GF-D8 (cell line): ENCODE measurements at regions not wholly inside any gene's neighbourhood (a gene's known extent, or its start where the extent isn't known, plus 50 kb on each side); places are given as distances from the start of the nearest gene placed in this dataset.
"Not testable (repeated sequence)": the region's sequence is repeated elsewhere in the genome, so short reads cannot be mapped to it uniquely, and the experiment has no call there.

ENCODE experiments used
- DNase-seq: peaks from one replicate; lab custom pipeline; 2025; lab: John Stamatoyannopoulos, UW

DNA sequence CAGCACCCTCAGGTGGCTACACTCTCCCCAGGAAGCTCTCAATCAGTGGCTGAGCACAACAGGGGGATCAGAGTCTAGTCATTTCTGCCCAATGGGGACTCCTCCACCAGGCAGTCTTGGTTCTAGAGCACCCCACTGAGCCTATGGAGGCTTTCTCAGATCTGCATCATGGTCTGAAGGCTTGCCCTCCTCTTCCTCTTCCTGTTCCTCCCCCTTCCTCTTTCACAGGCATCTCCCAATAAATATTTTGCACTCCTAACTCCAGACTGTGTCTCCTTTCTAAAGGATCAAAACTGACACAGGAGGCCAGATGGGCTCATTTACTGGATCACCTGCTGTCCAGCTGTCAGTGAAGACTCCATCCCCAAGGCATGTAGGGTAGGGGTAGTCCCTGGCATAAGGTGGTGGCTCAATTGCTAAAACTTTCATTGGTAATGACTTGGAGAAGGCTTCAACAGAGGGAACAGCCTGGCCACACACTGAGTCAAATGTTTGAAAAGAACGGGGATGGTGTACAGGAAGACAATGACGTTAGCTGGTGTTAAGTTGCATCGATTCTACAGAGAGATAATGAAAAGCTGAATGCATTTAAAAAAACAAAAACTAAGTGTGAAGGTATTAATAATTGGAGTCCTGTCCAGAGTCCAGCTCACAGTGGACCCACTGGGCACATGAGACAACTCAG lies 84.2 kb upstream of the SLC2A1 start:
- no peak for DNase-seq

DNA sequence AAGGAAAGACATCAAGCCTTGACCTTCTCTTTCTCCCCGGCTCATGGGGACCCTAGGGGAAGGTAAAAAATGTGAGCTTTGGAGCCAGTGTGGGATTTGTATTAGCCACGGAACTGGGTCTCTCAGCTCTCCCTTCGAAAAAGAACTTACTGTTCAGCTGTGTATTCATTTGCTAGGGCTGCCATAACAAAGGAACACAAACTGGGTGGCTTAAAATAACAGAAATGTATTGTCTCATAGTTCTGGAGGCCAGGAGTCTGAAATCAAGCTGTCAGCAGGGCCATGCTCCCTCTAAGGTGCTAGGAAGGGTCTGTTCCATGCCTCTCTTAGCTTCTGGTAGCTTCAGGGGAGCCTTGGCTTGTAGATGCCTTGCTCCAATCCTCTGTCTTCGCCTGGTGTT lies 83.5 kb upstream of the SLC2A1 start:
- no peak for DNase-seq

DNA sequence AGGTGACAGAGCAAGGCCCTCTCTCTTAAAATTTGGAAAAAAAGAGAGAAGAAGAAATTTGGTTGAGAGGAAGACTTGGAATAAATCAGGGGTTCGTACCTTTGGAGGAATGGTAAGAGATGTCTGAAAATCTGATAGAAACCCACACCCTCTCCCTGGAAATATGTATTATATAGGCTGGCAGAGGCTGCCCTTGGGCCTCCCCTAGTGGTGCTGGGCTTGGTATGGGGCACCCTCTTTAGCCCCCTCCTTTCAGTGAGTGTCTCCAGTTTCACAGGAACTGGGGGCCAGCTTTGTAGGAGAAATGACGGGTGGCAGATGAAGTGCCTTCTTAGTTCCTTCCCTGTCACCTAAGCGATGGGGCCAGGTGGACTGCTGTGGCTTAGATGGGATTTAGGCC lies 82.9 kb upstream of the SLC2A1 start:
- DNase-seq, result no peak

DNA sequence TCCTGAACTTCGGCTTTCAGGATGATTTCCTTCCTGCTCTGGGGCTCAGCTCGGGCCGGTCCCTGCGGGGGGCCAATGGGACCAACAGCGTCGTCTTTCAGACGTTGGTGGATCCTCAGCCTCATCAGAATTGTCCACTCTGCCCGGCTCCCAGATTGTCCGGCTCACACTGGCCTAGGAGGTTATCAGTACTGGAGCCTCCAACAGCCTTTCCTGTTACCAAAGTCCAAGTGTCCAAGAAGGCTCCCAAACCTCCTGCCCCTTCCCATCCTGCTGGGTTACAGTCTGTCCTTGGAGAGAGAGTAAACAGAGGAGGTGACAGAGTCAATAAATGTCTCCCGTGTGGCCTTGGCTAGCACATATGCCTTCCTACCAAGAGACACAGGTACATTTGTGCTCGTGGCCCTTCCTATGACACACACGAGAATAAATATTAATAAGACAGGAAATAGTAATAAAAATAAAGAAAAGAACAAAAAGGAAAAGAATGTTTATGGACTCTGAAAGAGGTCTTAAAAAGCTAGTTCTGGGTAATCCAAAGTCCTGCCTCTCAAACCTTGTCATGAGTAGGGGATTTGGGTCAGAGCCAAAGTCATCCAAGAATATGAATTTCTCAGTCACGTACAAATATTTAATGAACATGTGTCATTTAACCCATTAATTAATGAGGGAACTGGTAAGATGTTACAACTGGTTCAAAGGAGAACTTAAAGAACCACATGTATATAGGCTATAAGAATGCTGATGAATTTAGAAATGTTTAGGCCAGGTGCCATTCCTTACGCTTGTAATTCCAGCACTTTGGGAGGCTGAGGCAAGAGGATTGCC lies 80.8 kb upstream of the SLC2A1 start:
- DNase-seq, result no peak

DNA sequence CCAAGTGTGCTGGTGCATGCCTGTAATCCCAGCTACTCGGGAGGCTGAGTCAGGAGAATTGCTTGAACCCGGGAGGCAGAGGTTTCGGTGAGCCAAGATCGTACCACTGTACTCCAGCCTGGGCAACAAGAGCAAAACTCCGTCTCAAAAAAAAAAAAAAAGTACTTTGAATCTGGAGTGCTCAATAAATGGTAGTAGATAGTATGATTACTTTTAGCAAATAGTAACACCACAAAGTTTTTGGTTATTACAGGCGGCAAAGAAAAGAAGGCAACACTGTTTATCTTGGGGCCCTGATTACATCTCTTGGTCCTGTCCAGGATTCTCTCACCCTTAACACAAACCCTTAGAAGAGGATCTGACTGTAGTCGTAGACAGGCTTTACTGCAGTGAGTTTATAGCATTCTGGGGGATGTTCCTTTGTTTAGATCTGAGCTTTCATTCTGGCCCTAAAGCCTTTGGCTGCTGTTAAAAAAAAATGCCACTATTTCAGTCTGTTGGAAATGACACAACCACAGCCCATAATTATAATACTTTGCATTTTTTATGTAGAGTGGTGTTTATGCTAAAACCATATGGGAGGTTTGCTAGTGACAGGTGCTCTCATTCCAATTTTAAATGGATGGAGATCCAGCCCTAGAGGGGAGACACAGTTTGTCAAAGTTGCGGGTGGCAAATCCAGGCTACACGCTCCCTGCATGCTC lies 79.7 kb upstream of the SLC2A1 start:
- no peak for DNase-seq

DNA sequence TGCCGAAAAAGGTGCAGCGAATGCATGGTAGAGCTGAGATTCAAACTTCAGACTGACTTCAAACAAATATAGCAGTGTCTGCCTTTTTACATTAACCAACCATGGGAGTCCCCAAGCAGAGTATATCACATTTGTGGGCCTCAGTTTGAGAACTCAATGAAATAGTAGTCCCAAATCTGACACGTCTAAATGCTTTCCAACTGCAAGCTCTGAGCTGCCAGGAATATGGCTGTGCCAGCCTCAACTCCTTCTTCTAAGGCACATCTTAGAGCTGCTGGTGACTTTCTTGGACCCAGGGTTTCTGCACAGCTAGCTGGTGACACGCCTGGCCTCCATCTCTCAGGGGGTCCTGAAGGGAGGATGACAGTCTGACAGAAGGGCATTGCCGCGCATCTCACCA lies 78.8 kb upstream of the SLC2A1 start:
- no peak for DNase-seq

DNA sequence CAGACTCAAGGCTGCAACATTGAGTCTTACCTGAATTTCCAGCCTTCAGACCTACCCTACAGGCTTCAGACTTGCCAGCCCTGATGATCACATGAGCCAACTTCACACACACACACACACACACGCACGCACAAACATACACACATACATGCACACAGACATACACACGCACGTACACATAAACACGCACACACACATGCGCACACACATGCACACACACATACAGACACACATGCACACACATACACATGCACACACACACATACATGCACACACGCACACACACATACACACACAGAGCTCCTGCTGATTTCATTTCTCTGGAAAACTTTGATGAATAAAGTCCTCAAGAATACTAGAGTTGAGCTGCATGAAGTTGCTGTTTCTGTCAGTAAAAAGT lies 78.3 kb upstream of the SLC2A1 start:
- DNase-seq, result no peak

DNA sequence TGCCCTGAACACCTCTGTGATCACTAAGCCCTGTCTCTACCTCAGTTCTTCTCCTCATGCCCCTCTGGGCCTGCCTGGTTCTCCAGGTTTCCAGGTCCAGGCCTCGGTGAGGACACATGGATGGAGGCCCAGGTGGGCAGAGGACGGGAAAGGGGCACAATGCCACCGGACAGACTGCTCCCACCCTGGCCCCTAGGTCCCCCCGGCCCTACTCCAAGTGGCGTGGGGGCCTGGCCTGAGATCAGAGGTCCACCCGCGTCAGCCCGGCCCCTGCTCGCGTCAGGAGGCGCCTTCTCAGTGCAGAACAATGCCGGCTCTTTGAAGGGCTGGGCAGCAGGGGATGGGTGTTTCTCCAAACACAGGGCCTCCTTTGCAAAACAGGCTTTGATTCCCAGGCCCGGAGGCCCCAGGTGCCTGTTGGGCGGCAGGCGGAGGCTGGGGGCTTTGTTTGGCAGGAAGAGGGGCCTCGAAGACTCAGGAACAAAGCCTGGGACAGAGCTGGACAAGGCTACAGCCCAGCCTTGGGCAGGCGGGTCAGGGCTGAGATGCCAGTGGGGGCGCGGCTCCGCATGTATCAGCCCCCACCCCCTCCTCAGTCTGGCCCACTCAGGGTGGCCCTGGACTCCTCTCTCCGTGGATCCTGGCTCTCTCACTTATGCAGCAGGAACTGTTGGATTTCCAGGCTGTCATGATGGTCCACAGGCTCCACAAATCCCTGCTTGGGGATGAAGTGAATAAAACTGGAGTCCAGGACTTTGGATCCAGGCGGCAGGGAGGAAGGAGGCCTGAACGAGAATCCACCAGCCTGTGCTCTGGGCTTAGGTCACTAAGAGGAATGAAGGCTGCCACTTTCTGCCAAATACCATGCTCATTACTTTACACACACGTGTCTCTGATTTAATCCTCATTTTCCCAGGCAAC lies 77.4 kb upstream of the SLC2A1 start:
- no peak for DNase-seq

DNA sequence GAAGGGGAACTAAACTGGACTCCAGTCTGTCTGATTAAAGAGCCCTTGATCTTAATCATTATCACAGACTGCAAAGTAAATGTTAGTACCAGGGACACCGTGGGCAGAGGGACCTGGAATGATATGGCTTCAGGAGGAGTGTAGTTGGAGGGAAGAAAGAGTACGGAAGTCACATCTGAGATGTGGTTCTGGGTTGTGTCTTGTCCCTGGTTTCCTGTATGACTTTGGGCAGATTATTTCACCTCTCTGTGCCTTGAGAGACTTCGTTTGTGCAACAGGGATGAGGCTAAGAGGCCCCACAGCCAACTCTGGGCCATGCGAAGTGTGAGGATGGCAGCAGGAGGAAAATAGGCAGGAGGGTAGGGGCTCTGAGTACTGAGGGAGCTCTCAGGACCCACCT lies 76.1 kb upstream of the SLC2A1 start:
- no peak for DNase-seq

DNA sequence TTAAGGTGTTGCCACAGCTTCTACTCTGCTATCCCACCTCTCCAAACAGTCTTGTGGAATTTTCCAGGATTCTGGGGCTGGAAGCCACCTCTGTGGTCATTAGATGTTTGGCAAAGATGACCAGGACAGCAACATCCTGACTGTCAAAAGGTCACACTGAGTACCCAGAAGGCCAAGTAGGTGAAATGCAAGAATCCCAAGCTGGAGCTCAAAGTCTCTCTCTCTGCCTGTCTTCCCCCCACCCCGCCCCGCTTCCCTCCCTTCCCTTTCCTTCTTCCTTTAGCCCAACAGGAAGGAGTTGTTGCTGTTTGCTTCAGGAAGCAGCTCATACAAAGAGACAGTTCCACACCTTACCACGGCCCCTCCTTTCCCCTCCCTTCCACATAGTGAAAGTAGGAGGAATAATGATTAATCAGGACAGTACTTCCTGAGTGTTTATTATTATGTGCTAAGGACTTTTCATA lies 75.6 kb upstream of the SLC2A1 start:
- no peak for DNase-seq

DNA sequence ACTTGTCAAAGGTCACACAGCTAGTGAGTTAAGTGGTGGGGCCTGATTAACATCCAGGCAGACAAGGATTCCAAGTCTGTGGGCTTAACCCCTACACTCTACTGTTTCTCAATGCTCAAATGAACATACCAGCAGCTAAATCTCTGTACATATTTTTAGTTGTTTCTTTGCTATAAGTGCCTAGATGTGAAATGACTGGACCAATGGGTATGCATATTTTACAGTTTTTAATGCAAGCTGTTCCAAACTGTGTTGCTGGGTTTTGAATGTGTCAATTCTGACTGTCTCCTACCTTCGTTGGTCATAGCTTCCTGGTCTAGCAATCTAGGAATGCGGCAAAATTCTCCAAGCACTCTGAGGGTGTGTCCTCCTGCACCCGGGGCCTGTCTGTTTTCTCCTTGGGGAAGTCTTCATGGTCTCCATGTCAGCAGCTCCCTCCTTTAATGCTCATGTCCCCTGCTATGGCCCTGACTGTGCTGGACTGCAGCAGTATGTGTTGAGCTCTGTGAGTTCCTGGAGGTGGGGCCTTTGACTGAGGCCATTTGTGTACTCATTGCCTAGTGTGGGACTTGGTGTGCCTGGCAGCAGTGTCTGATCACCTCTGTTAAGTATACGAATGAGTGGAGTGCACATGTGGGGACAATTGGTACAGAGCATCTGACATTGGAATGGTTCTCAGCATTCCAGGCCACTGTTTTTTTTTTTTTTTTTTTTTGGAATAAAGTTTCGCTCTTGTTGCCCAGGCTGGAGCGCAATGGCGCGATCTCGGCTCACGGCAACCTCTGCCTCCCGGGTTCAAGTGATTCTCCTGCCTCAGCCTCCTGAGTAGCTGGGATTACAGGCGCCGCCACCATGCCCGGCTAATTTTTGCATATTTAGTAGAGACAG lies 72.9 kb upstream of the SLC2A1 start:
- DNase-seq, result no peak

DNA sequence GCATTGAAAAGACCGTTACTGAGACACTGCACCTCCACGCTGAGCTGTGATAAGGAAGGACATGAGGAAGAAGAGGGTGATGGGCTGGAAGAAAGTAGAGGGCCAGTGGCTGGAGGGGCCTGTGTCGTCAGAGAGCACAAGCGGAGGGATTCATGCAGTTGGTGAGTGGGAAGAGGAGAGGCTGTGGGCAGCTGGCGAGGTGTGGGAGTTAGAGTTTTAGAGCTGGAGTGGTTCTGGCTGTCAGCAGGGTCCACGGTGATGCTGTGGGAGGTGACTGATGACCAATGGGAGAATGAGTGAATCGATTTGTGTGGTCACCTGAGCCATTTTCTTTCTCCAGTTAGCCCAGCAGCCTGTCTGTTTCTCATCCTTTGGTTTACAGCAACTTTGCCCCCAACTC lies 66.2 kb upstream of the SLC2A1 start:
- DNase-seq, result no peak

DNA sequence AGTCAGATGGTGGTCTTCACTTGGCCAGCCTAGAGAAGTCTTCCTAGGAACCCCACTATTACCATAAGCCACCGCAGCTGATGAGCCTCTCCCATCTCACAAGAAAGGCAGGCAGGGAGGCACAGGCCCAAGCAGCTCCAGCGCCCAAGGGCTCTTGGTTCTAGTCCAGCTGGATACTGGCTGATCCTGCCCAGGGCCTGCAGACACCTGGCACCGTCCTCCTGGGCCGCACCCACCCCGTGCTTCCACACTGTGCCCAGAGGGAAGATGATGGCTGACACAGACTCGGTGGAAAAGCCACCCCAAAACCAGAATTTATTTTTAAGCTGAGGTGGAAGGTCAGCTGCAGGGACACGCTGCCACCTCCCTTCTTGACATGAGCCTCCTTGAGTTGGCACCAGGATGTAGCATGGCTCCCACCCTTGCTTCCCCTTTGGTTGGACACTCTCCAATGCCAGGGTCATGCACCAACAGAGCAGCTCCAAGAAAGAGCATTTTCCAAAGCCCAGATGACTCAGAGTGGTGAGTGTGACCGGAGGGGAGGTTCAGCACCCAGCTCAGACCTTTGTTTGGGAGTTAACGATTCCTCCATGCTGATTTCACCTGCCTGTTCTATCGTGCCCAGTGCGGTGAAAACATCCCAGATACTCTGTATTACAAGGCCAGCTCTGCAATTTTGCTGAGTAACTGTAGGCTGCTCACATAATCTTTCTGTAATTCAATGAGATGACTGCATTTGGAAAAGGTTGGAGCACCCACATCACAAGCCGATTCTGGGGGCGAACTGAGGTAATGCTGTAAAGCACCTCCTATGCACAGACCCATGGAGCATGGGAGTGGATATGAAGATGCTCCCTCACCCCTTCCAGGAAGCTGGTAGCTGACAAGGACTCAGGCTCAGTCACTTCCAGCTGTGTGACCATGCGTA lies 63.1 kb upstream of the SLC2A1 start:
- no peak for DNase-seq

DNA sequence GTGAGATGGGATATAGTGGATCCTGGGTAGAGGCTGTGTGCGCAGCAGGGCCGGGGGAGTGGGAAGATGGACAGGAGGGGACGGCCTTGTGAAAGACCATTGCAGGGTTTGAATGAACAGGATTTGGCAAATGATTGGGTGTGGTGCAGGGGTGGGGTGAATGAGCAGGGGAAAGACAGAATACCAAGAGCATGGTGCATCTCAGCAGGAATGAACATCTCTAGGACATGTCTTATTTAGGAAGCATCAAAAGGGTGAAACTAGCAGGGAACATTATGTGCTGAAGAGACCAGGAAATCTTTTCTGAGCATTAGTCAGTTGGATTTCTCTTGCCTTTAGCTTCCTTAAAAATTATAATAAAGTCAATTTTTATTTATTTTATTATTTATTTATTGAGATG lies 60.6 kb upstream of the SLC2A1 start:
- no peak for DNase-seq

DNA sequence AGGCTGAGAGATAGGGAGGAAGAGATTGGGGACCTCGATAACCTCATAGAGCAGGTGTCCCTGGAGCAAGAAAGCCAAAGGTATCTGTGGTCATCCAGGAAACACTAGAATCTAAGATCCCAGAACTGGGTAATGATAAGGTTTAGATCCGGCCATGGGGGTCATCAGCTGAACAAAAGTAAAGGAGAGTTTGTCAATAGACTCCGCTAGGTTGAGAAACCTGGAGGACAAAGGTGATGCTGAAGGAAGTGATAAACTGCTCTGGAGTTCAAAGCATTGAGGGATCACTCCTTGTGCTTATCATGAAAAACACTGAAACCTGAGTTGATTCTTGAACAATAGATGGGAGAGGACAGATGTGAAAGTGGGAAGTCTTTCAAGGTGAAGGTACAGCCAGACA lies 59.5 kb upstream of the SLC2A1 start:
- no peak for DNase-seq

DNA sequence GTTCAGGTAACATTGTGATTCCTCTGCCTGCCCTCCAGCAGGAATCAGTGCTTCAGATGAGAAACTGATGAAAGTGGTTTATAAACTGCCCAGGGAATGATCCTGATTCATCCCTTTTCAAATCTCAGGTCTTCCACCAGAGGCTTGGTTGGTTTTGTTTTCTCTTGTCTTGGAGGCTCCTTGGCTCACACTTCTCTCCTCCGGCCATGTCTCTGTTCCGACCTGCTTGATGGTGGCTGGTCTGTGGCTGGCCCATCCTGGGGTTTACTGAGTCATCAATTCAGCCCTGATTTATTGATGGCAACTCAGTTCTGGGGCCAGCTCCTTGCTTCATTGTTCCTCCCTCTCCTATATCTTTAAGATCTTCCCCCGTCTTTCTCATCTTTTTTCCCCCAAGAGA lies 56.6 kb upstream of the SLC2A1 start:
- DNase-seq, result no peak

DNA sequence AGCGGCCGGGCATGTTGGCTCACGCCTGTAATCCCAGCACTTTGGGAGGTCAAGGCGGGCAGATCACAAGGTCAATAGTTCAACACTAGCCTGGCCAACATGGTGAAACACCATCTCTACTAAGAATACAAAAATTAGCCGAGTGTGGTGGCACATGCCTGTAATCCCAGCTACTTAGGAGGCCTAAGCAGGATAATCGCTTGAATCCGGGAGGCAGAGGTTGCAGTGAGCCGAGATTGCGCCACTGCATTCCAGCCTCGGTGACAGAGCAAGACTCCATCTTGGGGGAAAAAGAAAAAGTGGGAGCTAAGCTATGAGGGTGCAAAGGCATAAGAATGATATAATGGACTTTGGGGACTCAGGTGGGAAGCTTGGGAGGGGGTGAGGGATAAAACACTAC lies 55.9 kb upstream of the SLC2A1 start:
- not testable (repeated sequence) for DNase-seq

DNA sequence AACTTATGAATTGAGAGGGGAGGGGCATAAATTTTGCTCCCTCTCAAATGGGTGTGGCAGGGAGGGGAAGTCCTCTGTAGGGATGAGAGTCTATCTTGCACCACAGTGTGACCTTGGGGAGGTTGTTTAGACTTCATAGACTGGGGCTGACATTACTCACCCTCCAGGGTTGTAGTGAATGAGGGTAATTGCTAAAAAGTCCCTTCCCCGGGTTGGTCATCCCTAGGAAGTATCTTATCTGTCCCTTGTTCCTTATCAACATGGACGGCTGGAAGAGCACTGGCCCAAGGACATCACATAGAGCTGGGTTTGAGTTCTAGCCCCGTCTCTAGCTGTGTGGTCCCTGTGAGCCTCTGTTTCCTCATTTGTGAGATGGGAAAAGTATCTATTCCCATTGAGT lies 52.4 kb upstream of the SLC2A1 start:
- no peak for DNase-seq

DNA sequence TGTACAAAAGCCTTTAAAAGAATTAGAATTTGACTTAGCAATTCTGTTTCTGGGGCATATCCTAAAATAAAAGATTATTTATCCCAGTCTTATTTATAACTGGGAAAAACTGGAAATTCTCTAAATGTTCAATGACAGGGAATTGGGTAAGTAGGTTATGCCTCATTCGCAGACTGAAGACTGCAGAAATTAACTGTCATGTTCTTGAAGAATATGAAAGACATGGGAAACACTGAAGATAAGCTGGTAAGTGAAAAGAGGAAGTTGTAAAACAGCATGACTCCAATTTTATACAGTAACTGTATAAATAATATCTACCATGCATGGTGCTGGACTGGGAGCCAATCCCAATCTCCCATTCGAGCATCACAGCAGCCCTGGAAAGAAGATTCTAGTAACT lies 50.6 kb upstream of the SLC2A1 start:
- peak; percentile 32 for DNase-seq
